Endothelial cell of umbilical vein (primary cell): ENCODE measurements at regions not wholly inside any gene's neighbourhood (a gene's known extent, or its start where the extent isn't known, plus 50 kb on each side); places are given as distances from the start of the nearest gene placed in this dataset.

ENCODE experiments used
- EZH2 ChIP-seq: IDR thresholded peaks from 2 replicates; pipeline ENCODE4 v1.6.1; 2012; ENCODE audit warnings: borderline replicate concordance, low read depth, mild to moderate bottlenecking, moderate library complexity, low read length, inconsistent platforms; ENCODE audit not compliant: severe bottlenecking
- FOS ChIP-seq: IDR thresholded peaks from 2 replicates; pipeline ENCODE4 v1.6.1; 2011; ENCODE audit warnings: mild to moderate bottlenecking, low read length, moderate library complexity, borderline replicate concordance; ENCODE audit not compliant: insufficient read depth
- MAX ChIP-seq: IDR thresholded peaks from 2 replicates; pipeline ENCODE4 v1.6.1; 2011; ENCODE audit not compliant: insufficient read depth, insufficient read length
- POLR2A ChIP-seq: IDR thresholded peaks from 2 replicates; pipeline ENCODE4 v1.6.1; 2012; ENCODE audit warnings: low read depth, mild to moderate bottlenecking, control low read depth, low read length
- POLR2AphosphoS5 ChIP-seq: IDR thresholded peaks from 2 replicates; pipeline ENCODE4 v1.6.1; 2012; ENCODE audit warnings: low read depth, mild to moderate bottlenecking, control low read depth, low read length, moderate library complexity; ENCODE audit not compliant: insufficient read depth
- TF ChIP-seq, protein P1 (sequence below), 2 donors: IDR thresholded peaks; 1 replicate in 1 of 2; 2 replicates in 1 of 2; pipeline ENCODE4 v1.5.1; 2011; ENCODE audit warnings: low read length in 2 of 2, mild to moderate bottlenecking in 2 of 2, moderate library complexity in 2 of 2, control low read depth in 1 of 2, inconsistent platforms in 1 of 2, low read depth in 1 of 2; ENCODE audit not compliant: insufficient read depth in 1 of 2; ENCODE audit errors: extremely low read depth in 1 of 2

- no peak for TF ChIP-seq POLR2A
- TF ChIP-seq, protein P1, sequence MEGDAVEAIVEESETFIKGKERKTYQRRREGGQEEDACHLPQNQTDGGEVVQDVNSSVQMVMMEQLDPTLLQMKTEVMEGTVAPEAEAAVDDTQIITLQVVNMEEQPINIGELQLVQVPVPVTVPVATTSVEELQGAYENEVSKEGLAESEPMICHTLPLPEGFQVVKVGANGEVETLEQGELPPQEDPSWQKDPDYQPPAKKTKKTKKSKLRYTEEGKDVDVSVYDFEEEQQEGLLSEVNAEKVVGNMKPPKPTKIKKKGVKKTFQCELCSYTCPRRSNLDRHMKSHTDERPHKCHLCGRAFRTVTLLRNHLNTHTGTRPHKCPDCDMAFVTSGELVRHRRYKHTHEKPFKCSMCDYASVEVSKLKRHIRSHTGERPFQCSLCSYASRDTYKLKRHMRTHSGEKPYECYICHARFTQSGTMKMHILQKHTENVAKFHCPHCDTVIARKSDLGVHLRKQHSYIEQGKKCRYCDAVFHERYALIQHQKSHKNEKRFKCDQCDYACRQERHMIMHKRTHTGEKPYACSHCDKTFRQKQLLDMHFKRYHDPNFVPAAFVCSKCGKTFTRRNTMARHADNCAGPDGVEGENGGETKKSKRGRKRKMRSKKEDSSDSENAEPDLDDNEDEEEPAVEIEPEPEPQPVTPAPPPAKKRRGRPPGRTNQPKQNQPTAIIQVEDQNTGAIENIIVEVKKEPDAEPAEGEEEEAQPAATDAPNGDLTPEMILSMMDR (IDR thresholded peaks at IDR 0.05; ENCODE audit: extremely low read depth in 1 of 2, insufficient read depth in 1 of 2, low read depth in 1 of 2, low read length in 2 of 2) = no peak
- TF ChIP-seq EZH2 = no peak
- TF ChIP-seq MAX = no peak
- no peak for TF ChIP-seq POLR2AphosphoS5
- TF ChIP-seq FOS = no peak
Observed at GRCh38 chr2:147641651-147642050, 203.2 kb upstream of the ACVR2A start.
